HUES64 (cell line): ENCODE measurements at regions not wholly inside any gene's neighbourhood (a gene's known extent, or its start where the extent isn't known, plus 50 kb on each side); places are given as distances from the start of the nearest gene placed in this dataset.
"Not testable (repeated sequence)": the region's sequence is repeated elsewhere in the genome, so short reads cannot be mapped to it uniquely, and the experiment has no call there.

Experiments used
- H3K27ac ChIP-seq: 2 replicates; pipeline ENCODE4 v1.7.0; 2013; ENCODE audit warnings: low read depth, low read length, inconsistent platforms
- H3K27me3 ChIP-seq: 2 replicates; pipeline ENCODE4 v1.6.1; 2013; ENCODE audit warnings: mild to moderate bottlenecking, low read length; ENCODE audit not compliant: insufficient read depth
- H3K36me3 ChIP-seq: 2 replicates; pipeline ENCODE4 v1.6.1; 2013; ENCODE audit warnings: mild to moderate bottlenecking, low read length; ENCODE audit not compliant: insufficient read depth
- H3K4me1 ChIP-seq: 2 replicates; pipeline ENCODE4 v1.6.1; 2013; ENCODE audit warnings: mild to moderate bottlenecking, low read length, moderate library complexity; ENCODE audit not compliant: insufficient read depth
- H3K4me3 ChIP-seq: 2 replicates; pipeline ENCODE4 v1.5.1; 2013; ENCODE audit warnings: mild to moderate bottlenecking, low read length, moderate library complexity
- H3K9ac ChIP-seq: 2 replicates; pipeline ENCODE4 v1.6.1; 2013; ENCODE audit warnings: mild to moderate bottlenecking, low read depth, low read length
- H3K9me3 ChIP-seq: 2 replicates; pipeline ENCODE4 v1.6.1; 2013; ENCODE audit warnings: low read depth, low read length; ENCODE audit not compliant: insufficient read depth
- WGBS: fragments of 150-250, 120-280 bp; methylation state at CpG from one replicate; pipeline ENCODE4 v1.1.7; 2013; ENCODE audit warnings: missing lambda C conversion rate; 5-methylcytosine and 5-hydroxymethylcytosine counted together

GRCh38 chr2:63696496-63696895 is 107.7 kb downstream of the MDH1 start:
- 90% methylated on average over 1 of the region's 1 CpG for WGBS

GRCh38 chr2:63697160-63697559 is 108.4 kb downstream of the MDH1 start:
- 100% methylated on average over 2 of the region's 4 CpGs for WGBS
- Histone ChIP-seq H3K36me3 (no peaks in the 10 kb centered on the region), H3K9me3 (no peaks in the 10 kb centered on the region), H3K4me3 (no peak overlapping the region), H3K9ac (no peak overlapping the region), H3K4me1 (peaks cover 15% of the 10 kb centered on the region), H3K27ac (no peak overlapping the region), H3K27me3 (no peaks in the 10 kb centered on the region)

More at GRCh38 chr2:63696496-63696895, 107.7 kb downstream of the MDH1 start:
- Histone ChIP-seq H3K4me1 (peaks cover 19% of the 10 kb centered on the region), H3K9me3 (no peaks in the 10 kb centered on the region), H3K4me3 (no peak overlapping the region), H3K27me3 (no peaks in the 10 kb centered on the region), H3K27ac (no peak overlapping the region), H3K9ac (no peak overlapping the region), H3K36me3 (no peaks in the 10 kb centered on the region)

- Histone ChIP-seq H3K27ac (no peak overlapping the region), H3K27me3 (no peaks in the 10 kb centered on the region), H3K9me3 (no peaks in the 10 kb centered on the region), H3K4me3 (no peak overlapping the region), H3K4me1 (peaks cover 15% of the 10 kb centered on the region), H3K9ac (no peak overlapping the region), H3K36me3 (no peaks in the 10 kb centered on the region)
- WGBS = 51% methylated on average over 5 of the region's 6 CpGs
Measured at GRCh38 chr2:63698786-63699548, 110.2 kb downstream of the MDH1 start.

GRCh38 chr2:63699549-63699839 is 110.7 kb downstream of the MDH1 start:
- Histone ChIP-seq H3K27me3 (no peaks in the 10 kb centered on the region), H3K4me1 (peaks cover 15% of the 10 kb centered on the region), H3K9me3 (no peaks in the 10 kb centered on the region), H3K9ac (no peak overlapping the region), H3K4me3 (no peak overlapping the region), H3K36me3 (no peaks in the 10 kb centered on the region), H3K27ac (no peak overlapping the region)
- 92% methylated on average over 3 of the region's 3 CpGs for WGBS

- 100% methylated on average over 2 of the region's 3 CpGs for WGBS
- Histone ChIP-seq H3K9ac (no peak overlapping the region), H3K27me3 (no peaks in the 10 kb centered on the region), H3K27ac (no peak overlapping the region), H3K4me3 (no peak overlapping the region), H3K4me1 (peaks cover 15% of the 10 kb centered on the region), H3K36me3 (no peaks in the 10 kb centered on the region), H3K9me3 (no peaks in the 10 kb centered on the region)
Measured at GRCh38 chr2:63700271-63700670, 111.5 kb downstream of the MDH1 start.

- H3K9ac ChIP-seq = no peak overlapping the region
- H3K4me1 ChIP-seq = peaks cover 15% of the 10 kb centered on the region
- H3K27ac ChIP-seq = no peak overlapping the region
- no peaks in the 10 kb centered on the region for H3K27me3 ChIP-seq
- H3K4me3 ChIP-seq = no peak overlapping the region
- H3K9me3 ChIP-seq = no peaks in the 10 kb centered on the region
- H3K36me3 ChIP-seq = no peaks in the 10 kb centered on the region
Measured at GRCh38 chr2:63701406-63701805, 112.6 kb downstream of the MDH1 start.

- not testable (repeated sequence) for H3K27ac ChIP-seq, H3K27me3 ChIP-seq, H3K4me3 ChIP-seq, H3K36me3 ChIP-seq, H3K9ac ChIP-seq, H3K4me1 ChIP-seq
- peaks cover 13% of the 10 kb centered on the region for H3K9me3 ChIP-seq
- WGBS = 93% methylated on average over 2 of the region's 3 CpGs
Measured at GRCh38 chr2:63706084-63706483, 117.3 kb downstream of the MDH1 start.

GRCh38 chr2:63710732-63711131 is 122.0 kb downstream of the MDH1 start:
- Histone ChIP-seq H3K4me3 (no peak overlapping the region), H3K36me3 (no peaks in the 10 kb centered on the region), H3K27ac (no peak overlapping the region), H3K9me3 (peaks cover 13% of the 10 kb centered on the region), H3K27me3 (no peaks in the 10 kb centered on the region), H3K9ac (no peak overlapping the region), H3K4me1 (no peaks in the 10 kb centered on the region)
- 100% methylated on average over 1 of the region's 1 CpG for WGBS

GRCh38 chr2:63712748-63713147 is 124.0 kb downstream of the MDH1 start:
- H3K9ac ChIP-seq = no peak overlapping the region
- H3K4me3 ChIP-seq = no peak overlapping the region
- peaks cover 13% of the 10 kb centered on the region for H3K9me3 ChIP-seq
- no peaks in the 10 kb centered on the region for H3K36me3 ChIP-seq
- no peaks in the 10 kb centered on the region for H3K4me1 ChIP-seq
- no peaks in the 10 kb centered on the region for H3K27me3 ChIP-seq
- H3K27ac ChIP-seq = no peak overlapping the region
- WGBS = 85% methylated on average over 2 of the region's 2 CpGs

- 87% methylated on average over 2 of the region's 2 CpGs for WGBS
- H3K9me3 ChIP-seq = 0 out of 2 replicates have a peak, but pooled peaks cover 3% of the 10 kb centered on the region
- H3K27ac ChIP-seq = no peak overlapping the region
- H3K9ac ChIP-seq = no peak overlapping the region
- no peak overlapping the region for H3K4me3 ChIP-seq
- no peaks in the 10 kb centered on the region for H3K36me3 ChIP-seq
- H3K4me1 ChIP-seq = peaks cover 6% of the 10 kb centered on the region; the same call in 1 of the 2 replicates
- H3K27me3 ChIP-seq = no peaks in the 10 kb centered on the region
Measured at GRCh38 chr2:63716146-63716545, 125.5 kb upstream of the UGP2 start.

- Histone ChIP-seq H3K9me3 (peaks cover 3% of the 10 kb centered on the region; the same call in 1 of the 2 replicates), H3K27me3 (no peaks in the 10 kb centered on the region), H3K27ac (no peak overlapping the region), H3K4me1 (peaks cover 6% of the 10 kb centered on the region; the same call in 1 of the 2 replicates), H3K9ac (no peak overlapping the region), H3K4me3 (no peak overlapping the region), H3K36me3 (no peaks in the 10 kb centered on the region)
- WGBS = 67% methylated on average over 1 of the region's 1 CpG
Measured at GRCh38 chr2:63719052-63719451, 122.6 kb upstream of the UGP2 start.

- peaks cover 6% of the 10 kb centered on the region; the same call in 1 of the 2 replicates for H3K4me1 ChIP-seq
- H3K9ac ChIP-seq = no peak overlapping the region
- WGBS = 78% methylated on average over 1 of the region's 1 CpG
Measured at GRCh38 chr2:63721082-63721424, 120.6 kb upstream of the UGP2 start.

More at GRCh38 chr2:63721082-63721424, 120.6 kb upstream of the UGP2 start:
- H3K4me3 ChIP-seq = no peak overlapping the region
- no peak overlapping the region for H3K27ac ChIP-seq
- H3K36me3 ChIP-seq = no peaks in the 10 kb centered on the region
- H3K9me3 ChIP-seq = peaks cover 3% of the 10 kb centered on the region; the same call in 1 of the 2 replicates
- no peaks in the 10 kb centered on the region for H3K27me3 ChIP-seq
